NCI-H69 (cell line): ENCODE measurements at regions not wholly inside any gene's neighbourhood (a gene's known extent, or its start where the extent isn't known, plus 50 kb on each side); places are given as distances from the start of the nearest gene placed in this dataset.
"Not testable (repeated sequence)": the region's sequence is repeated elsewhere in the genome, so short reads cannot be mapped to it uniquely, and the experiment has no call there.

Experiments
- DNase-seq: peaks from one replicate; lab custom pipeline; 2025; lab: John Stamatoyannopoulos, UW

GRCh38 chr7:25448301-25448700 lies 220.0 kb upstream of the NPVF start:
- no peak for DNase-seq

- peak; percentile 13 for DNase-seq
These were observed 225.7 kb upstream of the NPVF start for GRCh38 chr7:25454020-25454419.

GRCh38 chr7:25454562-25455041 lies 226.3 kb upstream of the NPVF start:
- peak; percentile 13 for DNase-seq

- DNase-seq, result no peak
These were observed 227.5 kb upstream of the NPVF start for GRCh38 chr7:25455683-25456251.

- peak; percentile 38 for DNase-seq
These were observed 228.3 kb upstream of the NPVF start for GRCh38 chr7:25456467-25457171.

GRCh38 chr7:25459057-25459456 lies 230.8 kb upstream of the NPVF start:
- DNase-seq, result no peak

- no peak for DNase-seq
These were observed 232.1 kb upstream of the NPVF start for GRCh38 chr7:25460433-25460832.

GRCh38 chr7:25469669-25470068 lies 241.4 kb upstream of the NPVF start:
- DNase-seq, result no peak

GRCh38 chr7:25476863-25477499 lies 248.7 kb upstream of the NPVF start:
- DNase-seq, result peak; percentile 19

GRCh38 chr7:25478221-25478620 lies 249.9 kb upstream of the NPVF start:
- not testable (repeated sequence) for DNase-seq

GRCh38 chr7:25478925-25479324 lies 250.6 kb upstream of the NPVF start:
- DNase-seq, result no peak

GRCh38 chr7:25481891-25482290 lies 253.6 kb upstream of the NPVF start:
- no peak for DNase-seq

GRCh38 chr7:25482631-25483030 lies 254.3 kb upstream of the NPVF start:
- DNase-seq, result no peak

- peak; percentile 6 for DNase-seq
These were observed 256.7 kb upstream of the NPVF start for GRCh38 chr7:25485026-25485425.

GRCh38 chr7:25486656-25487055 lies 258.4 kb upstream of the NPVF start:
- DNase-seq, result no peak

GRCh38 chr7:25493805-25494366 lies 265.6 kb upstream of the NPVF start:
- peak; percentile 7 for DNase-seq

- no peak for DNase-seq
These were observed 266.6 kb upstream of the NPVF start for GRCh38 chr7:25494896-25495295.

GRCh38 chr7:25495342-25496250 lies 267.3 kb upstream of the NPVF start:
- DNase-seq, result peak; percentile 88

- DNase-seq, result peak; percentile 57
These were observed 268.4 kb upstream of the NPVF start for GRCh38 chr7:25496476-25497368.

- no peak for DNase-seq
These were observed 272.2 kb upstream of the NPVF start for GRCh38 chr7:25500393-25500921.

- DNase-seq, result no peak
These were observed 275.0 kb upstream of the NPVF start for GRCh38 chr7:25503306-25503705.
